ENCODE measurements at regions not wholly inside any gene's neighbourhood (a gene's known extent, or its start where the extent isn't known, plus 50 kb on each side); places are given as distances from the start of the nearest gene placed in this dataset.
"Not testable (repeated sequence)": the region's sequence is repeated elsewhere in the genome, so short reads cannot be mapped to it uniquely, and the experiment has no call there.

DNA sequence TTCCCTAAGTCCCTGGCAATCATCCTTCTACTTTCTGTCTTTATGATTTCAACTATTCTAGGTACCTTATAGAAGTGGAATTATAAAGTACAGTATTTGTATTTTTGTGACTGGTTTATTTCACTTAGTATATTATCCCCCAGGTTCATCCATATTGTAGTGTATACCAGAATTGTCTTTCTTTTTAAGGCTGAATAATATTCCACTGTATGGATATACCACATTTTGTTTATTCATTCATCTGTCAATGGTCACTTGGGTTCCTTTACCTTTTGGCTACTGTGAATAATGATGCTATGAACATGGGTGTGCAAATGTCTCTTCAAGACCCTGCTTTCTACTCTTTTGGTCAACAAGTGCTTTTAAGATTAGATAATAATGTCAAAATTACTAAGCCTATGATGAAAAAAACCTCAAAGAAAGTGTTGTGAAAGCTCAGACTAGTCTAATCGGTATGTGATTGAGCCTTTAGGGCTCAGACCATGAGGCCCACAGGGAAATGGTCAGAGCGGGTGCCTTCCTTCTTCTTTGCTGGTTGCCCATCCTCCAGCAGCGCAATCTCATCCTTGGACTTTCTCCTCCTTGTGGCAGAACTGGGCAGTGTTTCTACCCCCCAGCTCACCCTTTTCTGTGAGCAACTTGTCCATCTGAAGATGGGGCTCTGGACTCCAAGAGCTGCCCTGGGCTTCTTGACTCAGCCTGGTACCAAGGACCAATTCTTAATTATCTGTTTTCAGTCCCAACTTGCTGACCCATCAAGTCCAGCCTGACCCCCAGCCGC, 105.4 kb downstream of the TTC8 start:
- no peak for DNase-seq (ENCODE audit: low read depth)

- DNase-seq (ENCODE audit: low read depth), result no peak
Observed at GRCh38 chr14:88931321-88932110, 107.1 kb downstream of the TTC8 start.

- DNase-seq (ENCODE audit: low read depth), result no peak
Observed at GRCh38 chr14:88933191-88933590, 108.7 kb downstream of the TTC8 start.

GRCh38 chr14:88934351-88934806, 109.9 kb downstream of the TTC8 start:
- DNase-seq (ENCODE audit: low read depth), result no peak

DNA sequence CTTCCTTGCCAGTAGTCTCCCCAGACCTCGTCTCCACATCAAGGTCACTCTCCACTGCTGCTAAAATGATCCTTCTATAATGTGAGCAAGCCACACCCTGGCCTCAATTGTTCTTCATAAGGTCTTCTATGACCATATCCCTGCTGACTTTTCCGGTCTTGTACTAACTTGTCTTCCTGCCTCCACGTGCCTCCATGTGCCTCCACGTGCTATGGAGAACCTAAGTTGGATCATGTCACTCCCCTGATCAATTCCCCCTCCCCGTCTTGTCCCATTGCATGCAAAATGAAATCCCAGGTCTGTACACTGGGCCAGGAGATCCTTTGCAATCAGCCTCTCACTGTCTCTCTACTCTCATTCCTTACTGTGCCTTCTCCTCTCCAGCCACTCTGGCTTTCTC, 110.6 kb downstream of the TTC8 start:
- no peak for DNase-seq (ENCODE audit: low read depth)

DNA sequence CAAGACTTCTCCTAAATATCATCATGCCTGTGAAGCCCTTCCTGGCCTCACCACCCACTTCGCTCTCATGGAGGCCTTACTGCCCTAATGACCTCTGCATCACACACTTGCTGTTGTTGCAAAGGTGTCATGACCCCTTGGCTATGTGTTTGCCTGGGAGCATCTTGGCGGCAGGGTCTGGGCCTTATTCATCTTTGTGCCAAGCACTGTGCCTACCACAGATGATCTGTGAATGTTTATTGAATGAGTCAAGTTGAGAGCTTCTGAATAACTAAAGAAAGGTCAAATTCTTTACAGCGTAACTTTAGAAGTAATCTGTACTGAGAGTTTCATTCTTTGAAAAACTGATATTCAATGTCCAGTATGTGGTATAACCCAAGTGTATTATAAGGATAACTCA, 113.3 kb downstream of the TTC8 start:
- no peak for DNase-seq (ENCODE audit: low read depth)

DNA sequence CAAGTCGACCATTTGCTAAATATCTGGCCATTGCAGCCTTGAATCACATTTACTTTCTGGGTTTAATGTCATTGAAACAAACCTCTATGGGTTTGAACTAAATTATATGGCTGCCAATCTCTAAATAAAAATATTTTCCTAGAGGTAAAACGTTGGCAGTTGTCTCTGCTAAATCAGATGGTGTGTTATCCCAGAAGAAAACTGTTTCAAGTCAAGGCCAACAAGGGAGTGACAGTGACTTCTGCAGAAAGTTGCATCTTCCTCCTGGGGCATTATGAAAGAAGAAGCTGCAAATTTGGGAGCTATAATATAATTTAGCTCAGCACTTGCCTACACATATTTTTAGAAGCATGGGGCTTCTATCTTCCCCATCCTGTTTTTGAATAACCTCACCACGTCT, 116.2 kb downstream of the TTC8 start:
- no peak for DNase-seq (ENCODE audit: low read depth)

DNA sequence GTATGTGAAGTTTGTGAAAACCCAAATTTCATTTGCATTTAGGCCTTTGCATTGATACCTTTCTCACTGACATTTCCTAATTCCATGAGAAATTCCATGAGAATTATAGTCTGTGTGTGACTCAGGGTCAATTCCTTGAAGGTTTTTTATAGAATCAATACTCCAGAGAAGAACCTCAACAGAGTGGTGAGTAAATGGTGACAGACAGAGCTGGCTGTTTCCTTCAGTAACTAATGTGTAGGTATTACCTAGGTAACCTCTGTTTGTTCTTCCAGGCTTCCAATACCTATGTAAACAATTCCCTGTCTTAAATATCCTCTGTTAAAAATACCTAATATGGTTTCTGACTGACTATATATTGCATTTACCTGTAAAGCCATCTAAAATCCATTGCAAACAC, 117.0 kb downstream of the TTC8 start:
- no peak for DNase-seq (ENCODE audit: low read depth)

- DNase-seq (ENCODE audit: low read depth), result no peak
Observed at GRCh38 chr14:88947646-88948598, 123.5 kb downstream of the TTC8 start.

- DNase-seq (ENCODE audit: low read depth), result no peak
Observed at GRCh38 chr14:88950069-88950468, 125.6 kb downstream of the TTC8 start.

DNA sequence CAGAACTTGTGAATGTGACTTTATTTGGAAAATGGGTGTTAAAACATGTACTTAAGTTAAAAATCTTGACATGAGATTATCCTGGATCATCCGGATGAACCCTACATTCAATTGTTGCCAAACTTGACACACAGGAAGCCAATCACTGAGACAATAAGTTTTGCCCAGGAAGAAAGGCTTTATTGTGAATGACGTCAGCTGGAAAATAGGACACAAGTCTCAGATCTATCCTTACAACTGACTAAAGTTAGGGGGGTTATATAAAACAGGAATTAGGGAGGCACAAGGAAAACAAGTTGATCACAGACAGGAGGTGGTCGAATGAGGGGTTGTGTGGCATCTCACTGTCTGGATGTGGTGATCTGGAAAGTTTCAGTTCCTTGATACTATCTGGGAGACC, 126.9 kb downstream of the TTC8 start:
- no peak for DNase-seq (ENCODE audit: low read depth)

GRCh38 chr14:88952901-88953300, 128.4 kb downstream of the TTC8 start:
- DNase-seq (ENCODE audit: low read depth), result no peak

- no peak for DNase-seq (ENCODE audit: low read depth)
Observed at GRCh38 chr14:88955455-88955854, 131.0 kb downstream of the TTC8 start.

DNA sequence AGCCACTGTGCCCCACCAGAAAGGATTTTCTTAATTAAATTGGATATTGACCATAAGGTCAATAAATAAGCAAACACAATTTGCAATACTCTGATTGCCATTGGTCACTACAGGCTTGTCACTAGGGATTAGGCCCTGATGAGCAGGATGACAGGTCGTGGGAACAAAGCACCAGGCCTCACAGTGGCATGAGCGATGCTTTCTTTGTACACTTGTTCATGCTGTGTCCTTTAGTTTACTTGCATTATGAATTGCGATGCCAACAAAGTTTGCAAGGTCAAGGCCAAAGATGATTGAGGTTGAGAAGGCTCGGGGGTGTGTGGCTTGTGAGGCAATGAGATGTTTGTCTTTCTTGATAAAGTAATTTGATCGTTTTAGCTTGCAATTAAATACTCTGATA, 136.0 kb downstream of the TTC8 start:
- DNase-seq (ENCODE audit: low read depth), result no peak

GRCh38 chr14:88961214-88961613, 136.8 kb downstream of the TTC8 start:
- no peak for DNase-seq (ENCODE audit: low read depth)

DNA sequence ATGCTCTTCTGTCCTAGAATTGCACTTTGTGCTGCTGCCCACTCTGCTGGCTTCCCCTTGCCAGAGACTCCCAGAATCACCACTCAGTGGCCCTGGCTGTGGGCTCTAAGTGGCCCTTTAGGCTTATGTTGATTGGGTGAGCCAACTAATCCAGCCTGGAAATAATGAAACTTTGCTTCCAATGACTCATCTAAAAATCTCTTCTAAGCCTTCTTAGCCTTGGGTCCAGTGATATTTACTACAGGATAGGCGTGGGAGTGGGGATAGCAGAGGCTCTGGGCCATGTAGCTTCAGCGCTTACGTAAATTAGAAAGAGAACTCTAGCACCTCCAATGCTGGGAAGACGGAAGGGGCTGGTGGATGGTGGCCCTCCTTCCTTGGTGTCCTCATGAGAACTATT, 137.9 kb downstream of the TTC8 start:
- no peak for DNase-seq (ENCODE audit: low read depth)

GRCh38 chr14:88967299-88967698, 142.8 kb downstream of the TTC8 start:
- DNase-seq (ENCODE audit: low read depth), result no peak

DNA sequence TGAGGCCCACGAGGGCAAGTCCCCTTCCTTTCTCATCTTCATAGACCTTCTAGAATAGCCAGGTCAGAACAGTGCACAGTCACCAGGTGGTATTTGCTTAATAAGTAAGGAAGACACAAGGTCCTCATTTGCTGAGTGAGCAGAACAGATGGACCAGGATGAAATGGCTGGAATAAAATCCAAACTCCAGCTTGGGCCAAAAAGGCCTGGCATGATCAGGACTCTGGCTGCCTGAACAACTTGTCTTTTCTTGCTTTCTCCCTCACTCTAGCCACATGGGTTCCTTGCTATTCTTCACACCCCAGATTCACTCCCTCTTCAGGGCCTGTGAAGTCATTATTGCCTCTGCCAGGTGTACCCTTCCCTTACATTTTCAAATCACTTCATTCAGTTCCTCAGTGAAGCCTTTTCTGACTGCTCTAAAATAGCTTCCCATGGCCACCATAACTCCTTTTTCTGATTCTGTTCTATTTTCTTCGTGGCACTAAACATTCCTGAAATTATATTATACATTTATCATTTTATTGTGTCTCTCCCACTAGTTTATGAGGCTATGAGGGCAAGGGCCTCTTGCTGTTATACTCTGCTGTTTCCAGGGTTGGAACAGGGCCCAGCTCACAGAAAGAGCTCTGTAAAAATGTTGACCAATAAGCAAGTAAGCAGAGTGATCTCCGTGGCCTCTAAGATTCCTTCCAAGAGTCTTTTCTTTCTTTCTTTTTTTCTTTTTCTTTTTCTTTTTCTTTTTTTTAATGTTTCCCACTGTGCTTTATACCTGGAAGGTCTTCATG, 150.8 kb downstream of the TTC8 start:
- DNase-seq (ENCODE audit: low read depth), result no peak

DNA sequence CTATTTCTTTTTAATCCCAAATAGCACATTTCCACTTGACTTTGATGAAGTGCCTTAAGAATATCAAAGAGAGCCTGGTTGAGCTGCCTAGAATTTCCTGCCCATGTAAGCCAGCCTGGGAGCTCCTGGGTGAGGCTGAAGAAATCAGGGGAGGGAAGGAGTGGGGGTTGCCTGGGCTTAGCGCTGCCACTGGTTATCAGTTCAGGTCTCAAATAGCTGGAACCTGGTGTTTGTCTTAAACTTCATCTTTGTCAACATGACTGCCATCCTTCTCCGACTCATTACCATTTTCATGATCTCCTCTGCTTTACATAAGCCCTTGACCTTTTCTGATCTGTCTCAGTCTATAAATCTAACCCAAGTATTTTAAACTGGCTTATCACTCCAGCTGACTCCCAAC, 151.5 kb downstream of the TTC8 start:
- DNase-seq (ENCODE audit: low read depth), result no peak

GRCh38 chr14:88980907-88981306, 156.5 kb downstream of the TTC8 start:
- not testable (repeated sequence) for DNase-seq (ENCODE audit: low read depth)

DNA sequence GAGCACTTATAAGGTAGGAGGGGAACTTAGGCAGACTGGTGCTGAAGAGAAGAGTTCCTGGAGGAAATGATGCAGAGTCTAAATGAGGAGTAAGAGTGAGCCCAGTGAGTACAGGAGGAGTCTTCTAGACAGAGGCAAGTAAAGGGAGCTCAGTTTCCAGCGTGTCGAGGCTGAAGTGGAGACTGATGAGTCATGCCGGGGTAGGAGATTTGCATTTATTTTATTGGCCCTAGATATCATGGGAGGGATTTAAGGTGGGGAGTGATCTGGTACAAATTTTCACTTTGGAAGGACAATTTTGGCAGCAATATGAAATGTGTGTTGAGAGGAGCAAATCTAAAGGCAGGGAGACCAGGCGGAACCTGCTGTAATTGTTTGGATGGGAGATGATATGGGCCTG, 157.5 kb downstream of the TTC8 start:
- no peak for DNase-seq (ENCODE audit: low read depth)

- no peak for DNase-seq (ENCODE audit: low read depth)
Observed at GRCh38 chr14:88983755-88984154, 159.3 kb downstream of the TTC8 start.

Data from stromal cell of bone marrow (primary cell).